HCT116 (cell line): ENCODE measurements at regions not wholly inside any gene's neighbourhood (a gene's known extent, or its start where the extent isn't known, plus 50 kb on each side); places are given as distances from the start of the nearest gene placed in this dataset.

Experiments used
- ATAC-seq: fragments of 200-7000 bp; cut with Tn5 transposase; 2 replicates; pipeline ENCODE4 v1.9.1; 2020; ENCODE audit warnings: mild to moderate bottlenecking, moderate library complexity
- BruUV-seq: library from RNA; stranded (reverse); fragments of 400-500 nt; replicated peaks from 2 replicates; lab custom pipeline; 2021; lab: Mats Ljungman, UMichigan
- CTCF ChIA-PET: fragments of 300-600 bp; sonication (Branson Sonifier 250); formaldehyde crosslinking; loops from one replicate; lab custom pipeline; 2021; ENCODE audit warnings: antibody characterized with exemption; lab: Charles Lee
- POLR2A ChIA-PET: fragments of 300-600, 350-600 bp; sonication (Branson Sonifier 250); formaldehyde crosslinking; loops from one replicate; lab custom pipeline; 2021; ENCODE audit warnings: antibody characterized with exemption; lab: Charles Lee
- RAD21 ChIA-PET, 2 experiments: fragments of 300-600 bp; sonication (Branson Sonifier 250); formaldehyde crosslinking; loops; one replicate each; lab custom pipeline; 2023; ENCODE audit warnings: low total read pairs in 2 of 2; ENCODE audit not compliant: uncharacterized antibody in 2 of 2, unreplicated experiment in 2 of 2, low non-redundant PET in 1 of 2; lab: Charles Lee
- DNase-seq: peaks from one replicate; pipeline ENCODE4 v3.0.0-alpha.2; 2010; ENCODE audit warnings: low read depth, low spot score
- H2AFZ ChIP-seq: fragments of 200-600 bp; shearing (Covaris generic), sonication (generic); 2 replicates; pipeline ENCODE4 v1.6.1; 2017; ENCODE audit warnings: low read depth, mixed run types, mixed read lengths, antibody characterized with exemption, low read length; ENCODE audit not compliant: poor library complexity, severe bottlenecking
- H3K27ac ChIP-seq: 2 replicates; pipeline ENCODE4 v1.5.1; 2012; ENCODE audit warnings: low read depth, low read length
- H3K27me3 ChIP-seq: fragments of 200-600 bp; sonication (generic); 2 replicates; pipeline ENCODE4 v1.6.1; 2016; ENCODE audit warnings: mixed run types, low read length, mixed read lengths; ENCODE audit not compliant: insufficient read depth
- H3K36me3 ChIP-seq, 2 experiments: fragments of 200-500 bp in 1 of 2; fragments of 200-600 bp in 1 of 2; sonication (Bioruptor generic) in 1 of 2; sonication (generic) in 1 of 2; 2 replicates each; pipeline versions ENCODE4 v1.5.1 to v1.6.1; 2014 to 2016; ENCODE audit warnings: low read length in 2 of 2, inconsistent platforms in 1 of 2, mixed read lengths in 1 of 2, mixed run types in 1 of 2; ENCODE audit not compliant: insufficient read depth in 2 of 2, control insufficient read depth in 1 of 2
- H3K4me1 ChIP-seq, 2 experiments: fragments of 200-600 bp in 1 of 2; sonication (generic) in 1 of 2; 2 replicates each; pipeline versions ENCODE4 v1.5.1 to v1.6.1; 2012 to 2017; ENCODE audit warnings: low read length in 2 of 2, inconsistent platforms in 1 of 2, mild to moderate bottlenecking in 1 of 2, mixed read lengths in 1 of 2, mixed run types in 1 of 2, moderate library complexity in 1 of 2; ENCODE audit not compliant: insufficient read depth in 2 of 2, control insufficient read depth in 1 of 2
- H3K4me2 ChIP-seq: fragments of 200-600 bp; sonication (generic); 2 replicates; pipeline ENCODE4 v1.6.1; 2017; ENCODE audit warnings: mixed run types, low read length, mixed read lengths
- H3K4me3 ChIP-seq, 2 experiments: fragments of 200-600 bp in 1 of 2; sonication (generic) in 1 of 2; replicated peaks in 1 of 2; 2 replicates each; pipeline ENCODE4 v1.5.1; 2011 to 2016; ENCODE audit warnings: low read length in 2 of 2, control low read depth in 1 of 2, low read depth in 1 of 2, mild to moderate bottlenecking in 1 of 2, mixed read lengths in 1 of 2, mixed run types in 1 of 2
- H3K79me2 ChIP-seq: fragments of 200-600 bp; sonication (generic); 2 replicates; pipeline ENCODE4 v1.6.1; 2017; ENCODE audit warnings: mild to moderate bottlenecking, mixed run types, low read length, moderate library complexity, mixed read lengths; ENCODE audit not compliant: insufficient read depth
- H3K9ac ChIP-seq: fragments of 200-600 bp; sonication (generic); 2 replicates; pipeline ENCODE4 v1.6.1; 2016; ENCODE audit warnings: low read length, mixed read lengths
- H3K9me2 ChIP-seq: fragments of 200-600 bp; sonication (generic), shearing (Covaris generic); 2 replicates; pipeline ENCODE4 v1.6.1; 2017; ENCODE audit warnings: mixed run types, mild to moderate bottlenecking, moderate library complexity; ENCODE audit not compliant: insufficient read depth
- H3K9me3 ChIP-seq, 2 experiments: fragments of 200-500 bp in 1 of 2; fragments of 200-600 bp in 1 of 2; sonication (Bioruptor generic) in 1 of 2; sonication (generic) in 1 of 2; 2 replicates each; pipeline ENCODE4 v1.6.1; 2014 to 2017; ENCODE audit warnings: low read length in 2 of 2, mixed read lengths in 2 of 2, inconsistent platforms in 1 of 2, low read depth in 1 of 2, mild to moderate bottlenecking in 1 of 2, mixed run types in 1 of 2, moderate library complexity in 1 of 2; ENCODE audit not compliant: control insufficient read depth in 1 of 2, insufficient read depth in 1 of 2
- H4K20me1 ChIP-seq: fragments of 200-600 bp; sonication (generic), shearing (Covaris generic); 2 replicates; pipeline ENCODE4 v1.6.1; 2017; ENCODE audit warnings: mixed run types, mild to moderate bottlenecking, moderate library complexity; ENCODE audit not compliant: insufficient read depth
- ATF3 ChIP-seq: IDR thresholded peaks from 2 replicates; pipeline ENCODE4 v1.6.1; 2012
- CBX3 ChIP-seq: IDR thresholded peaks from 2 replicates; pipeline ENCODE4 v1.6.1; 2012; ENCODE audit warnings: low read depth
- CEBPB ChIP-seq: IDR thresholded peaks from 2 replicates; pipeline ENCODE4 v1.6.1; 2012; ENCODE audit warnings: low read depth
- EGR1 ChIP-seq: IDR thresholded peaks from 2 replicates; pipeline ENCODE4 v1.6.1; 2012; ENCODE audit warnings: low read depth
- EZH2 ChIP-seq: fragments of 200-600 bp; sonication (generic); IDR thresholded peaks from 2 replicates; pipeline ENCODE4 v1.6.1; 2017; ENCODE audit warnings: antibody characterized with exemption, mixed run types
- EZH2phosphoT487 ChIP-seq: fragments of 200-600 bp; IDR thresholded peaks from 2 replicates; pipeline ENCODE4 v1.6.1; 2018; ENCODE audit warnings: antibody characterized with exemption, borderline replicate concordance
- FOSL1 ChIP-seq: IDR thresholded peaks from 2 replicates; pipeline ENCODE4 v1.6.1; 2012; ENCODE audit warnings: low read depth
- JUND ChIP-seq: IDR thresholded peaks from 2 replicates; pipeline ENCODE4 v1.6.1; 2012
- POLR2A ChIP-seq: IDR thresholded peaks from 2 replicates; pipeline ENCODE4 v1.7.0; 2011; ENCODE audit warnings: borderline replicate concordance; ENCODE audit not compliant: insufficient read depth, insufficient read length; ENCODE audit errors: extremely low read depth
- POLR2AphosphoS5 ChIP-seq: IDR thresholded peaks from 2 replicates; pipeline ENCODE4 v1.6.1; 2011; ENCODE audit warnings: mild to moderate bottlenecking, low read depth, low read length, moderate library complexity
- RAD21 ChIP-seq: IDR thresholded peaks from 2 replicates; pipeline ENCODE4 v1.6.1; 2012; ENCODE audit warnings: low read depth, mild to moderate bottlenecking
- REST ChIP-seq: IDR thresholded peaks from 2 replicates; pipeline ENCODE4 v1.6.1; 2012; ENCODE audit warnings: low read depth
- SIN3A ChIP-seq: IDR thresholded peaks from 2 replicates; pipeline ENCODE4 v1.6.1; 2012; ENCODE audit warnings: low read depth
- SP1 ChIP-seq: IDR thresholded peaks from 2 replicates; pipeline ENCODE4 v1.6.1; 2012; ENCODE audit warnings: low read depth
- SRF ChIP-seq: IDR thresholded peaks from 2 replicates; pipeline ENCODE4 v1.6.1; 2012; ENCODE audit warnings: low read depth
- TCF7L2 ChIP-seq: IDR thresholded peaks from 2 replicates; pipeline ENCODE4 v1.7.0; 2011; ENCODE audit warnings: borderline replicate concordance, inconsistent platforms; ENCODE audit not compliant: insufficient read depth, insufficient read length; ENCODE audit errors: extremely low read depth
- YY1 ChIP-seq: IDR thresholded peaks from 2 replicates; pipeline ENCODE4 v1.6.1; 2011; ENCODE audit warnings: low read length, low read depth, moderate library complexity, mild to moderate bottlenecking; ENCODE audit not compliant: insufficient replicate concordance; ENCODE audit errors: extremely low read depth
- ZFX ChIP-seq: fragments of 450-650 bp; IDR thresholded peaks from 2 replicates; pipeline ENCODE4 v1.6.1; 2017
- ZNF274 ChIP-seq: fragments of 200-500 bp; sonication (Bioruptor generic); IDR thresholded peaks from 2 replicates; pipeline ENCODE4 v1.6.1; 2014; ENCODE audit warnings: mild to moderate bottlenecking, low read depth, low read length, inconsistent platforms
- intact Hi-C: fragments of 100-400 bp; cut with micrococcal nuclease; formaldehyde crosslinking; loops from 2 replicates; pipeline ENCODE4 v1.10.0; 2022
- TF ChIP-seq, protein P1 (sequence below): IDR thresholded peaks from 2 replicates; pipeline ENCODE4 v1.6.1; 2012

DNA sequence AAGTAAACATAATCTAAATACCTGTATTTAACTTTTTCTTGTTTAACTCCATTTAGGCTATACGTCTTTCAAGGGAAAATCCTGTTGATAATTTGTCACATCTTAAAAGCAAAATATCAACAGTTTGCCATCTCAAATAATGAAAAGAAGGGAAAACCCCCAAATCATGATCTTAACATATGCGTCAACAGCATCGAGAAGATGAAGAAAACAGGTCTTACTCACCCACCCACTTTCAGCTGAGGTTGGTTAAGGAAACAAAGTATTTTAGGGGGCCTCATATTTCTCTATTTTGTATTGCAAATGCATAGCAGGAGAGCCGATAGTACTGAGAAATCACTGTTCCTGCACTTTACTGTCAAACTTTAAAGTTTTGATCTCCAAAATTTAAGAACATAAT lies 143.1 kb upstream of the COPS8 start:
- intact Hi-C loops, result no loop called here
- Histone ChIP-seq H3K4me3 (no peak overlapping the region), H3K9me3 (no peaks in the 10 kb centered on the region), H3K27me3 (peaks cover 22% of the 10 kb centered on the region), H4K20me1 (no peaks in the 10 kb centered on the region), H3K9ac (no peak overlapping the region), H3K9me2 (no peaks in the 10 kb centered on the region), H3K4me1 (no peaks in the 10 kb centered on the region), H3K27ac (no peak overlapping the region), H3K79me2 (no peaks in the 10 kb centered on the region), H2AFZ (no peak overlapping the region), H3K36me3 (no peaks in the 10 kb centered on the region), H3K4me2 (no peak overlapping the region)
- no peak for DNase-seq
- ATAC-seq, result no peak
- TF ChIP-seq POLR2AphosphoS5 (no peak), SRF (no peak), CEBPB (no peak), POLR2A (no peak), ZFX (no peak), CBX3 (no peak), SP1 (no peak), EZH2 (no peak), RAD21 (no peak), FOSL1 (no peak), SIN3A (no peak), EZH2phosphoT487 (no peak), TCF7L2 (no peak), ATF3 (no peak), REST (no peak), JUND (no peak), YY1 (no peak), ZNF274 (no peak), EGR1 (no peak)
- TF ChIP-seq, protein P1, sequence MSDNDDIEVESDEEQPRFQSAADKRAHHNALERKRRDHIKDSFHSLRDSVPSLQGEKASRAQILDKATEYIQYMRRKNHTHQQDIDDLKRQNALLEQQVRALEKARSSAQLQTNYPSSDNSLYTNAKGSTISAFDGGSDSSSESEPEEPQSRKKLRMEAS, result no peak
- ChIA-PET RAD21 (no interaction called here), POLR2A (no interaction called here), CTCF (no interaction called here)
- no TSS peak for BruUV-seq
